ENCODE measurements at regions not wholly inside any gene's neighbourhood (a gene's known extent, or its start where the extent isn't known, plus 50 kb on each side); places are given as distances from the start of the nearest gene placed in this dataset.

GRCh38 chr5:14036514-14036913 is 92.0 kb upstream of the DNAH5 start:
- no peak overlapping the region for H3K4me3 ChIP-seq (ENCODE audit: low read depth in 1 of 3, low read length in 3 of 3)
- H3K27me3 ChIP-seq (ENCODE audit: control insufficient read depth in 4 of 4, insufficient read depth in 4 of 4, low read length in 3 of 4): no peaks in the 10 kb centered on the region
- no peaks in the 10 kb centered on the region for H3K4me1 ChIP-seq (ENCODE audit: control insufficient read depth in 4 of 4, insufficient read depth in 4 of 4, low read length in 3 of 4)
- H3K27ac ChIP-seq (ENCODE audit: low read depth in 1 of 2, low read length in 2 of 2): no peak overlapping the region
- no peaks in the 10 kb centered on the region for H3K9me3 ChIP-seq (ENCODE audit: control insufficient read depth in 4 of 4, low read length in 3 of 4)
- 69% methylated on average over 2 of the region's 2 CpGs for WGBS
- no peak for DNase-seq (ENCODE audit: low spot score)
- H3K36me3 ChIP-seq (ENCODE audit: control insufficient read depth in 4 of 4, insufficient read depth in 3 of 4, low read depth in 1 of 4, low read length in 3 of 4): no peaks in the 10 kb centered on the region
- no peak overlapping the region for H3K9ac ChIP-seq (ENCODE audit: low read depth in 1 of 2, low read length in 2 of 2)
- no peak for TF ChIP-seq HNF4A (conservative IDR thresholded peaks at IDR 0.05)
- TF ChIP-seq SP1 (IDR thresholded peaks at IDR 0.05): no peak
- TF ChIP-seq EGR1 (IDR thresholded peaks at IDR 0.05; ENCODE audit: low read depth in 2 of 2): no peak
- TF ChIP-seq ZBTB33 (IDR thresholded peaks at IDR 0.05): no peak
- no peak for TF ChIP-seq REST (IDR thresholded peaks at IDR 0.05)
- no peak for TF ChIP-seq ATF3 (IDR thresholded peaks at IDR 0.05)
- TF ChIP-seq RXRA (IDR thresholded peaks at IDR 0.05): no peak
- no peak for TF ChIP-seq CTCF (IDR thresholded peaks at IDR 0.05; ENCODE audit: low read depth, low read length, missing input control)
- TF ChIP-seq HNF4G (IDR thresholded peaks at IDR 0.05): no peak
- no peak for TF ChIP-seq RAD21 (IDR thresholded peaks at IDR 0.05)
- no peak for TF ChIP-seq TAF1 (conservative IDR thresholded peaks at IDR 0.05)
- no peak for TF ChIP-seq FOXA1 (IDR thresholded peaks at IDR 0.05)
- no peak for TF ChIP-seq FOXA2 (IDR thresholded peaks at IDR 0.05)
- no peak for TF ChIP-seq MAX (IDR thresholded peaks at IDR 0.05)
- TF ChIP-seq JUND (IDR thresholded peaks at IDR 0.05): no peak
- TF ChIP-seq NR2F2 (IDR thresholded peaks at IDR 0.05): no peak
- no peak for TF ChIP-seq GABPA (IDR thresholded peaks at IDR 0.05 in 1 of 2, conservative IDR thresholded peaks at IDR 0.05 in 1 of 2)
- no peak for TF ChIP-seq YY1 (IDR thresholded peaks at IDR 0.05)
